DOHH2 (cell line): ENCODE measurements at regions not wholly inside any gene's neighbourhood (a gene's known extent, or its start where the extent isn't known, plus 50 kb on each side); places are given as distances from the start of the nearest gene placed in this dataset.

Source experiments
- H3F3A ChIP-seq: fragments of 200-600 bp; sonication (generic), shearing (Covaris generic); 2 replicates; pipeline ENCODE4 v1.6.0; 2016; ENCODE audit warnings: antibody characterized with exemption, mild to moderate bottlenecking; ENCODE audit not compliant: control insufficient read depth, insufficient read depth
- H3K27ac ChIP-seq: fragments of 200-600 bp; sonication (generic); 2 replicates; pipeline ENCODE4 v1.5.1; 2014; ENCODE audit warnings: low read depth, mild to moderate bottlenecking, low read length, moderate library complexity
- H3K27me3 ChIP-seq: fragments of 200-600 bp; sonication (generic); 2 replicates; pipeline ENCODE4 v1.6.1; 2014; ENCODE audit warnings: mild to moderate bottlenecking, low read length, mixed read lengths; ENCODE audit not compliant: control insufficient read depth
- H3K36me3 ChIP-seq: fragments of 200-600 bp; sonication (generic); 2 replicates; pipeline ENCODE4 v1.6.1; 2014; ENCODE audit warnings: mild to moderate bottlenecking, low read length, moderate library complexity, mixed read lengths; ENCODE audit not compliant: control insufficient read depth
- H3K4me1 ChIP-seq: fragments of 200-600 bp; sonication (generic); 2 replicates; pipeline ENCODE4 v1.6.1; 2014; ENCODE audit warnings: mild to moderate bottlenecking, low read length, mixed read lengths; ENCODE audit not compliant: control insufficient read depth
- H3K4me2 ChIP-seq: fragments of 200-600 bp; sonication (generic); 2 replicates; pipeline ENCODE4 v1.6.0; 2014; ENCODE audit warnings: mild to moderate bottlenecking, low read length, moderate library complexity
- H3K4me3 ChIP-seq: fragments of 200-600 bp; sonication (generic); 2 replicates; pipeline ENCODE4 v1.5.1; 2014; ENCODE audit warnings: mild to moderate bottlenecking, low read length, mixed read lengths
- H3K79me2 ChIP-seq: fragments of 200-600 bp; sonication (generic); 2 replicates; pipeline ENCODE4 v1.6.1; 2014; ENCODE audit warnings: mild to moderate bottlenecking, low read length, mixed read lengths; ENCODE audit not compliant: control insufficient read depth
- H3K9me2 ChIP-seq: fragments of 200-600 bp; sonication (generic); replicated peaks from 2 replicates; pipeline ENCODE4 v1.6.1; 2014; ENCODE audit warnings: mild to moderate bottlenecking, low read length, mixed read lengths; ENCODE audit not compliant: control insufficient read depth
- H3K9me3 ChIP-seq: fragments of 200-600 bp; sonication (generic); 2 replicates; pipeline ENCODE4 v1.6.1; 2014; ENCODE audit warnings: antibody characterized with exemption, low read length, mixed read lengths; ENCODE audit not compliant: control insufficient read depth, insufficient read depth
- H4K20me1 ChIP-seq: fragments of 200-600 bp; sonication (generic); 2 replicates; pipeline ENCODE4 v1.6.0; 2014; ENCODE audit warnings: low read depth, mild to moderate bottlenecking, antibody characterized with exemption, low read length, moderate library complexity; ENCODE audit not compliant: control insufficient read depth, insufficient read depth
- CTCF ChIP-seq: fragments of 200-600 bp; sonication (generic); IDR thresholded peaks from one replicate; pipeline ENCODE4 v1.5.1; 2014; ENCODE audit warnings: antibody characterized with exemption, mild to moderate bottlenecking, low read depth, low read length; ENCODE audit not compliant: poor library complexity, severe bottlenecking
- EZH2phosphoT487 ChIP-seq: fragments of 200-600 bp; sonication (generic); IDR thresholded peaks from 2 replicates; pipeline ENCODE4 v1.6.1; 2017; ENCODE audit warnings: borderline replicate concordance, mild to moderate bottlenecking, antibody characterized with exemption, low read length, moderate library complexity, mixed read lengths

DNA sequence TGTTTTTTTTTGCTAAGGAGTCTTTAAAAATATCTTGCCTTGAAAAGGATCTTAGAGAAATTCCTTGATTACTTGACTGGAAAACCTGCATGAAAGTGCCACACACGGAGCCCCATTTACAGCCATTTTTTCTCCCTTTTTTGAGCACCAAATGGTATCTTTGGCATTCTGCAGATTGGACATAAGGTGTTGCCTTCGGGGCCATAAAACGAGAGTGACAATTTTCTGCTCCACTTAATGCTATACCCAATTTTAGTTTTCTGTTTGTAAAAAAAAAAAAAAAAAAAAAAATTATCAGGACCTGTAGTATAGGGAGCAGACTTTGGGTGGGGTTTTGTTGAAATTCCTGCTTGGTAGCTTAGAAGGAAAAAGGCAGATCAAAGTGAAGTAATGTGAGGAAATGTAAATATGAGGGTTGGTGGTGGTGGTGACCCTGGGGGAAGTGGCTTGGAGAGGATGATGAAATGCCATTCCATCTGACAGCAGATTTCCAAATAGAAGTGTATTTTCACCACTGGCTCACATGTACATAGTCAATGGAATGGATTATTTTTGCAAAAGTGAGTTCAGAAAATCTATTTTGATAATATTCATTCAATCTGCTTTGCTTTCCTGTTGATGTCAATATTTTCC, 212.1 kb upstream of the SOX4 start:
- Histone ChIP-seq H3K79me2 (no peaks in the 10 kb centered on the region), H3K9me3 (no peaks in the 10 kb centered on the region), H3K27ac (no peak overlapping the region), H3K4me3 (no peak overlapping the region), H3K9me2 (no peaks in the 10 kb centered on the region), H4K20me1 (no peaks in the 10 kb centered on the region), H3K4me1 (no peaks in the 10 kb centered on the region), H3F3A (no peaks in the 10 kb centered on the region), H3K4me2 (no peak overlapping the region), H3K36me3 (no peaks in the 10 kb centered on the region), H3K27me3 (no peaks in the 10 kb centered on the region)
- no peak for TF ChIP-seq EZH2phosphoT487

DNA sequence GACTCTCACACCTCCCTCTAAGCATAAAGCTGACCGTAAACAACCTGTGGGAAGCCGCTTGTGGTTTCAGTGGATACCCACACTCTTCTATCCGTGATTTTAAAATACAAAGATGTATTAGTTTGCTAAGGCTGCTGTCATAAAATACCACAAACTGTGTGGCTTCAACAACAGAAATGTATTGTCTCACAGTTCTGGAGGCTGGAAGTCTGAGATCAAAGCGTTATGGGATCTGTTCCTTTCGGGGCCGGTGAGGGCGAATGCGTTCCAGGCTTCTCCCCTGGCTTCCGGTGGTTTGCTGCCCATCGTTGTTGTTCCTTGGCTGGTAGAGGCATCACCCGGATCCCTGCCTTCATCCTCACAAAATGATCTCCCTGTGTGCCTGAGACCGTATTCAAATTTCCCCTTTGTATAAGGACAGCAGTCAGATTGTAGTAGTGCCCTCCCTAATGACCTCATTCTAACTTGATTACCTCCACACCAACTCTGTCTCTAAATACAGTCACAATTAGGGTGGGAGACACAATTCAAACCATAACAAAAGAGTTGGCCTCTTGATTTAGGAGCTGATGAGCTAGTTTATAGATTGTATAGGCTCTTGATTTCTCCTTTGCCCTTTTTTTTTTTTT, 210.6 kb upstream of the SOX4 start:
- H3F3A ChIP-seq = no peaks in the 10 kb centered on the region
- no peaks in the 10 kb centered on the region for H3K4me1 ChIP-seq
- H3K9me2 ChIP-seq = no peaks in the 10 kb centered on the region

DNA sequence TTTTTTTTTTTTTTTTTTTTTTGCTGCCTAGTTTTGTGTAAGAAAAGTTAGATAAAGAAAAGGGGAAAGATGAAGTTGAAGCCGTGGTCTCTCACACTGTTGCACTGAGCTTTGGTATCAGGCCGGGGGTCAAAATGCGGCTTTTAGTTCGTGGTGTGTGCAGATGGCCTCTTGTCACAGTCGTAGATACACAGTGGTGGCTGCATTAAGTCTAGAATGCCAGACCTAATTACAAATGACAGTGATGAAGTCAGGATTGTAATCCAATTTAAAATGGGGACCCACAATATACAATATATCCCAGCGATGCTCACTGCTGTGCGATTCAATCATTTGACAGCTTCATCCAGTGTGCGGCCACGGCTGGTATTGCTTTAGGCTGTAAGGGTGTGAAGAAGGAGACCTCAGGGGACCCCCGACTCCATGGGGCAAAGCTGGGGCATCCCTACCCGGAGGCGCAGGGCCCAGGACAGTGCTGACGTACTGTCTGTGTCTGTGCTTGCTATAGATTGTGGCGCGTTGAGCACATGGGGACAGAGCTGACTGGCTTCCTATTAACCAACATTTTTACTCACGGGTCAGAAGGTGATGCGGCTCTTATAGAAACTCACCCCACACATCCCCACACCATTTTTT, 210.0 kb upstream of the SOX4 start:
- H3K4me3 ChIP-seq = no peak overlapping the region
- no peak overlapping the region for H3K4me2 ChIP-seq
- no peaks in the 10 kb centered on the region for H3K9me2 ChIP-seq
- H4K20me1 ChIP-seq = no peaks in the 10 kb centered on the region
- no peaks in the 10 kb centered on the region for H3F3A ChIP-seq
- no peaks in the 10 kb centered on the region for H3K36me3 ChIP-seq
- H3K27ac ChIP-seq = no peak overlapping the region
- TF ChIP-seq CTCF = no peak
- TF ChIP-seq EZH2phosphoT487 = no peak
- H3K27me3 ChIP-seq = no peaks in the 10 kb centered on the region
- H3K4me1 ChIP-seq = no peaks in the 10 kb centered on the region
- H3K79me2 ChIP-seq = no peaks in the 10 kb centered on the region
- H3K9me3 ChIP-seq = no peaks in the 10 kb centered on the region

More for the DNA sequence above, 210.6 kb upstream of the SOX4 start:
- no peaks in the 10 kb centered on the region for H3K27me3 ChIP-seq
- no peak overlapping the region for H3K4me3 ChIP-seq
- no peak overlapping the region for H3K27ac ChIP-seq
- H3K36me3 ChIP-seq = no peaks in the 10 kb centered on the region
- H3K79me2 ChIP-seq = no peaks in the 10 kb centered on the region
- H4K20me1 ChIP-seq = no peaks in the 10 kb centered on the region
- TF ChIP-seq CTCF (no peak), EZH2phosphoT487 (no peak)
- H3K4me2 ChIP-seq = no peak overlapping the region
- no peaks in the 10 kb centered on the region for H3K9me3 ChIP-seq

DNA sequence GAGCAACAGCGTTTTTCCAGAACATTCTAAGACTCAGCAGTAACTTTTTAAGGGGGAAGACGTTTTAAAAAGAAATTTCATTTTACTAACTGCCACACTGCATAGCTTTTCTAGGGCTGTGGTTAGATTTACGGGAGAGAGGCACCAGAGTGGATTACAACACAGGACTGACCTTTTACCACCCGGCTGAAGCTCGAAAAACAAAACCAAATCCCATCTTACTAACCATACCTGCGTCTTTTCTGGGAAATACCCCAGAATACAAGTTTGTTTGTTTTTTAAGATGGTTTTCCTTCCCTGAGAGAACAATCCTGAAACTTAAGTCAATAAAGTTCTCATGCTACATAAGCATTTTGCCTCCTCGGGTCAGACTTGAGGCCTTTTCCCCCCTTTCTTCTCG, 209.3 kb upstream of the SOX4 start:
- Histone ChIP-seq H3K4me3 (no peak overlapping the region), H3K36me3 (no peaks in the 10 kb centered on the region), H3F3A (no peaks in the 10 kb centered on the region), H3K27ac (no peak overlapping the region), H3K27me3 (no peaks in the 10 kb centered on the region), H3K4me2 (no peak overlapping the region), H4K20me1 (no peaks in the 10 kb centered on the region), H3K9me3 (no peaks in the 10 kb centered on the region), H3K4me1 (no peaks in the 10 kb centered on the region), H3K9me2 (no peaks in the 10 kb centered on the region), H3K79me2 (no peaks in the 10 kb centered on the region)
- TF ChIP-seq CTCF = no peak
- no peak for TF ChIP-seq EZH2phosphoT487
